ENCODE measurements at regions not wholly inside any gene's neighbourhood (a gene's known extent, or its start where the extent isn't known, plus 50 kb on each side); places are given as distances from the start of the nearest gene placed in this dataset.

DNA sequence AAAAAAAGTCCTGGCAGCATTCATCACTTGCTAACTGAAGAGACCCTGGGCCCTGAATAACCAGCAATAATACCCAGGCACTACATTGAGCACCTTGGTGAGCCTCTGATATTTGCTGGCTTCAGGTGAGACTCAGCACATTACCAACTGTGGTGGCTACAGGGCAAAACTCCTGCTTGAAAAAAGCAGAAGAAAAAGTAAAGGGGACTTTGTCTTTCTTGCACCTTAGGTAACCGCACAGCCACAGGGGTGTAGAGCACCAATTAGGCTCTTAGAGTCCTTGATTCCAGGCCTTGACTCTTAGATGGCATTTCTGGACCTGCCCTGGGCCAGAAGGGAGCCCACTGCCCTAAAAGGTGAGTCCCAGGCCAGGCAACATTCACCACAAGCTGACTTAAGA is 269.5 kb downstream of the AUH start:
- DNase-seq (ENCODE audit: low read depth) (no peak), FAIRE-seq (no peak)
- no peaks in the 10 kb centered on the region for H3K36me3 ChIP-seq (ENCODE audit: control insufficient read depth, insufficient read depth, low read length)
- TF ChIP-seq CTCF (IDR thresholded peaks at IDR 0.05; ENCODE audit: insufficient read depth, low read length, severe bottlenecking): no peak
- H3K4me3 ChIP-seq (ENCODE audit: low read depth, low read length): no peak overlapping the region
- H3K27me3 ChIP-seq (ENCODE audit: control insufficient read depth, insufficient read depth, low read length): peaks cover 2% of the 10 kb centered on the region

DNA sequence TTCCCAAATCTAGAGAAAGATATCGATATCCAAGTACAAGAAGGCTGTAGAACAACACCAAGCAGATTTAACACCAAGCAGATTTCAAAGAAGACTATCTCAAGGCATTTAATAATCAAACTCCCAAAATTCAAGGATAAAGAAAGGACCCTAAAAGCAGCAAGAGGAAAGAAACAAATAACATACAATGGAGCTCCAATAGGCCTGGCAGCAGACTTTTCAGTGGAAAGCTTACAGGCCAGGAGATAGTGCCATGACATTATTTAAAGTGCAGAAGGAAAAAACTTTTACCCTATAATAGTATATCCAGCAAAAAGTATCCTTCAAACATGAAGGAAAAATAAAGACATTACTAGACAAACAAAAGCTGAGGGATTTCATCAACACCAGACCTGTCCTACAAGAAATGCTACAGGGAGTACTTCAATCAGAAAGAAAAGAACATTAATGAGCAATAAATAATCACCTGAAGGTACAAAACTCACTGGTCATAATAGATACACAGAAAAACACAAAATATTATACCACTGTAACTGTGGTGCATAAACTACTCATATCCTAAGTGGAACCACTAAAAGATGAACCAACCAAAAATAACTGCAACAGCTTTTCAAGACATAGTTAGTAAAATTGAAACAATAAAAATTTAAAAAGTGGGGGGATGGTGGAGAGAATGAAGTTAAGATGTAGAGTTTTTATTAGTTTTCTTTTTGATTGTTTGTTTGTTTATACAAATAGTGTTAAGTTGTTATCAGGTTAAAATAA is 267.2 kb downstream of the AUH start:
- H3K4me3 ChIP-seq (ENCODE audit: low read depth, low read length): no peak overlapping the region
- peaks cover 2% of the 10 kb centered on the region for H3K27me3 ChIP-seq (ENCODE audit: control insufficient read depth, insufficient read depth, low read length)
- no peaks in the 10 kb centered on the region for H3K36me3 ChIP-seq (ENCODE audit: control insufficient read depth, insufficient read depth, low read length)
- TF ChIP-seq CTCF (IDR thresholded peaks at IDR 0.05; ENCODE audit: insufficient read depth, low read length, severe bottlenecking): no peak
- DNase-seq (ENCODE audit: low read depth) (no peak), FAIRE-seq (no peak)

DNA sequence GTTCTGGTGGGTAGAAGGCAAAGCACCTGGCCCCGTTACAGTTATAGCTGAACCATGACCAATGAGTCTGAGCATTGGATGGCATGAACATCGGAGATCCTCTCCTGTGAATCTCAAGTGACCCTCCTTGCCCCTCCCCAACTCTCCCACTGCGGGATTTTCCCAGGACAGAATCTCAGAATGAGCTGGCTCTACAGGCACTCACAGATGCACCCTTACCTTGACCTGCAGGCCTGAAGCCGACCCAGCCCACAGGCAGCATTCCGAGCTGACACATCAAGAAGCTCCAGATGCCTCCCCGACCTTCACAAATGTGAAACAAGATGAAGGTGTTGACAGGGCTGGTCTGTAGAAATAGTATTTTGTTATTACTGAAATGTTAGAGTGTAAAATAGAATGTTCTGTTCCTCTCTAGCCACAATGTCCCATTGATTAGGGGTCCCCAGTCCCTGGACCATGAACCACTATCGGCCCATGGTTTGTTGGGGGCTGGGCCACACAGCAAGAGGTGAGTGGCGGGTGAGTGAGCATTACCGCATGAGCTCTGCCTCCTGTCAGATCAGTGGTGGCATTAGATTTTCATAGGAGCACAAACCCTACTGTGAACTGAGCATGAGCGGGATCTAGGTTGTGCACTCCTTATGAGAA is 263.4 kb downstream of the AUH start:
- Histone ChIP-seq H3K36me3 (ENCODE audit: control insufficient read depth, insufficient read depth, low read length) (no peaks in the 10 kb centered on the region), H3K4me3 (ENCODE audit: low read depth, low read length) (no peak overlapping the region), H3K27me3 (ENCODE audit: control insufficient read depth, insufficient read depth, low read length) (peaks cover 2% of the 10 kb centered on the region)
- TF ChIP-seq CTCF (IDR thresholded peaks at IDR 0.05; ENCODE audit: insufficient read depth, low read length, severe bottlenecking): no peak
- no peak for FAIRE-seq
- DNase-seq (ENCODE audit: low read depth): no peak

DNA sequence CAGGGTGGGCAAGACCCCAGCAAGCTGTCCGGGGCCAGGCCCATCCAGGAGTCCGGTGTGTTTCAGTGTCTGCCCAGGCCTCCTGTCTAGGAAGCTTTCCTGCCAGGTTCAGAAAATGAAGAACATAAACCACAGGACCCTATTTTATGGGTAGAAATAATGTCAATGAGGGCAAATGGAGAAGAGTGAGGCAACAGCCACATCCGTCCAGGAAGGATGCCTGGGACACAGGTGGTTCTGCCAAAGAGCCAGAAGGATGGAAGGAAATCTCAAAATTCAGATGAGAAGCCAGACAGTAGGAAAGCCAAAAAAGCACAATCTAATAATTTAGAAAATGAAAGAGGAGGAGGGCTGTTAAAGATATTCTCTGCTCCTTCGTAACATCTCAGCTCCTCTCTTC is 262.3 kb downstream of the AUH start:
- Histone ChIP-seq H3K36me3 (ENCODE audit: control insufficient read depth, insufficient read depth, low read length) (no peaks in the 10 kb centered on the region), H3K4me3 (ENCODE audit: low read depth, low read length) (no peak overlapping the region), H3K27me3 (ENCODE audit: control insufficient read depth, insufficient read depth, low read length) (peaks cover 2% of the 10 kb centered on the region)
- FAIRE-seq (no peak), DNase-seq (ENCODE audit: low read depth) (no peak)
- no peak for TF ChIP-seq CTCF (IDR thresholded peaks at IDR 0.05; ENCODE audit: insufficient read depth, low read length, severe bottlenecking)

GRCh38 chr9:91100878-91101450 is 260.8 kb downstream of the AUH start:
- DNase-seq (ENCODE audit: low read depth) (no peak), FAIRE-seq (no peak)
- H3K27me3 ChIP-seq (ENCODE audit: control insufficient read depth, insufficient read depth, low read length): peaks cover 3% of the 10 kb centered on the region
- H3K36me3 ChIP-seq (ENCODE audit: control insufficient read depth, insufficient read depth, low read length): no peaks in the 10 kb centered on the region
- TF ChIP-seq CTCF (IDR thresholded peaks at IDR 0.05; ENCODE audit: insufficient read depth, low read length, severe bottlenecking): no peak
- no peak overlapping the region for H3K4me3 ChIP-seq (ENCODE audit: low read depth, low read length)

Data from bronchial epithelial cell (primary cell).